Transverse colon (tissue), 4 donors: ENCODE measurements at regions not wholly inside any gene's neighbourhood (a gene's known extent, or its start where the extent isn't known, plus 50 kb on each side); places are given as distances from the start of the nearest gene placed in this dataset.
A peak's percentile ranks its signal among the peaks of the same experiment; 100 is the strongest.

ENCODE experiments used
- DNase-seq: peaks from one replicate; pipeline ENCODE4 v3.0.0-alpha.2; 2019
- H3K27ac ChIP-seq, 4 donors: fragments of 200-600 bp; sonication (generic); 2 replicates each; pipeline ENCODE4 v1.5.1; 2016 to 2018; ENCODE audit warnings: inconsistent platforms in 4 of 4
- H3K27me3 ChIP-seq: fragments of 200-600 bp; sonication (generic); 2 replicates; pipeline ENCODE4 v1.5.1; 2017; ENCODE audit warnings: inconsistent platforms
- H3K36me3 ChIP-seq, 4 donors: fragments of 200-600 bp; sonication (generic); 2 replicates each; pipeline ENCODE4 v1.5.1; 2017 to 2019; ENCODE audit warnings: inconsistent platforms in 4 of 4
- H3K4me1 ChIP-seq, 4 donors: fragments of 200-600 bp; sonication (generic); 2 replicates each; pipeline ENCODE4 v1.5.1; 2017 to 2020; ENCODE audit warnings: inconsistent platforms in 4 of 4
- H3K4me3 ChIP-seq, 4 donors: fragments of 200-600 bp; sonication (generic); 1 replicate in 1 of 4; 2 replicates in 3 of 4; pipeline versions ENCODE4 v1.5.1 to v1.6.1; 2017 to 2019; ENCODE audit warnings: inconsistent platforms in 4 of 4
- H3K9me3 ChIP-seq, 2 donors: fragments of 200-600 bp; sonication (generic); 2 replicates each; pipeline ENCODE4 v1.5.1; 2017 to 2019; ENCODE audit warnings: inconsistent platforms in 2 of 2
- CTCF ChIP-seq, 5 experiments: fragments of 200-600 bp in 3 of 5; fragments of 450-650 bp in 2 of 5; sonication (generic) in 3 of 5; IDR thresholded peaks; 1 replicate in 2 of 5; 2 replicates in 3 of 5; pipeline ENCODE4 v1.5.1; 2016 to 2017; ENCODE audit warnings: antibody characterized with exemption in 5 of 5, inconsistent platforms in 3 of 5, mild to moderate bottlenecking in 2 of 5, moderate library complexity in 1 of 5
- EP300 ChIP-seq: sonication (generic); formaldehyde crosslinking; IDR thresholded peaks from one replicate; pipeline ENCODE4 v1.6.1; 2017; ENCODE audit warnings: antibody characterized with exemption, low read depth
- POLR2A ChIP-seq: fragments of 450-650 bp; IDR thresholded peaks from one replicate; pipeline ENCODE4 v1.6.1; 2016; ENCODE audit warnings: antibody characterized with exemption, mild to moderate bottlenecking, moderate library complexity
- POLR2AphosphoS5 ChIP-seq, 3 donors: sonication (generic); formaldehyde crosslinking; IDR thresholded peaks; one replicate each; pipeline ENCODE4 v1.6.1; 2016; ENCODE audit warnings: antibody characterized with exemption in 3 of 3
- WGBS, 2 donors: methylation state at CpG; one replicate each; pipeline ENCODE4 v1.1.5; 2018; ENCODE audit warnings: low coverage in 1 of 2; 5-methylcytosine and 5-hydroxymethylcytosine counted together
- in situ Hi-C, 4 donors: fragments of 200-750 bp; cut with MboI; loops; one replicate each; pipeline versions ENCODE4 v1.15.0 to v1.15.1; 2017; ENCODE audit warnings: low sequenced_read_pairs in 3 of 4, low pct_ligation_motif_present in 1 of 4, low pct_unique_long_range_greater_than_20kb in 1 of 4
- intact Hi-C: fragments of 100-400 bp; cut with DNase I; formaldehyde crosslinking; loops from one replicate; pipeline ENCODE4 v1.15.1; 2023; ENCODE audit warnings: low total_unique reads

- peaks cover 0 to 10% (median 0%) of the 10 kb centered on the region in 4 donors for H3K4me1 ChIP-seq
- WGBS, 2 donors, result 89 to 94% methylated on average over 4 of the region's 4 CpGs
- TF ChIP-seq POLR2A (no peak), CTCF (IDR thresholded peaks at IDR 0.05) (no peak), POLR2AphosphoS5 (IDR thresholded peaks at IDR 0.05) (no peak), EP300 (no peak)
- H3K27ac ChIP-seq, result no peak overlapping the region
- no peaks in the 10 kb centered on the region for H3K9me3 ChIP-seq
- DNase-seq, result no peak
- no peaks in the 10 kb centered on the region for H3K27me3 ChIP-seq
- no peaks in the 10 kb centered on the region for H3K36me3 ChIP-seq
- intact Hi-C loops (no loop called here), in situ Hi-C loops (no loop called here)
- no peak overlapping the region for H3K4me3 ChIP-seq
Observed at GRCh38 chr11:10378362-10378761, 73.5 kb downstream of the ADM start.

GRCh38 chr11:10379022-10379421, 74.1 kb downstream of the ADM start:
- in situ Hi-C loops, result no loop called here
- Histone ChIP-seq H3K9me3 (no peaks in the 10 kb centered on the region), H3K4me1 (peaks cover 0 to 10% (median 0%) of the 10 kb centered on the region in 4 donors), H3K36me3 (no peaks in the 10 kb centered on the region), H3K27me3 (no peaks in the 10 kb centered on the region), H3K27ac (no peak overlapping the region), H3K4me3 (no peak overlapping the region)
- intact Hi-C loops, result no loop called here
- no peak for TF ChIP-seq EP300
- no peak for TF ChIP-seq POLR2AphosphoS5 (IDR thresholded peaks at IDR 0.05)
- TF ChIP-seq CTCF (IDR thresholded peaks at IDR 0.05), result no peak
- WGBS, 2 donors, result 22 to 43% methylated on average over 1 of the region's 1 CpG
- no peak for DNase-seq

GRCh38 chr11:10379426-10379825, 74.6 kb downstream of the ADM start:
- Histone ChIP-seq H3K4me1 (peaks cover 0 to 10% (median 0%) of the 10 kb centered on the region in 4 donors), H3K27me3 (no peaks in the 10 kb centered on the region), H3K36me3 (no peaks in the 10 kb centered on the region), H3K4me3 (no peak overlapping the region), H3K27ac (peak overlapping the region in 1 of 4 donors; percentile 9), H3K9me3 (no peaks in the 10 kb centered on the region)
- TF ChIP-seq CTCF (IDR thresholded peaks at IDR 0.05) (no peak), EP300 (no peak), POLR2A (no peak), POLR2AphosphoS5 (IDR thresholded peaks at IDR 0.05) (peak in 1 of 3 donors; percentile 8)
- 43 to 66% methylated on average over 1 of the region's 1 CpG for WGBS, 2 donors
- intact Hi-C loops (no loop called here), in situ Hi-C loops (no loop called here)
- no peak for DNase-seq

GRCh38 chr11:10379871-10380568, 75.0 kb upstream of the AMPD3 start:
- H3K36me3 ChIP-seq, result no peaks in the 10 kb centered on the region
- WGBS, 2 donors, result 72 to 73% methylated on average over 2 of the region's 2 CpGs
- no peak for DNase-seq
- peak overlapping the region in 1 of 4 donors; percentile 9 for H3K27ac ChIP-seq
- intact Hi-C loops, result no loop called here
- no peak overlapping the region for H3K4me3 ChIP-seq
- H3K9me3 ChIP-seq, result no peaks in the 10 kb centered on the region
- H3K4me1 ChIP-seq, result peaks cover 0 to 8% (median 0%) of the 10 kb centered on the region in 4 donors
- no peaks in the 10 kb centered on the region for H3K27me3 ChIP-seq
- in situ Hi-C loops, result no loop called here
- no peak for TF ChIP-seq EP300
- TF ChIP-seq CTCF (IDR thresholded peaks at IDR 0.05), result no peak
- no peak for TF ChIP-seq POLR2A
- TF ChIP-seq POLR2AphosphoS5 (IDR thresholded peaks at IDR 0.05), result no peak
